DOHH2 (cell line): ENCODE measurements at regions not wholly inside any gene's neighbourhood (a gene's known extent, or its start where the extent isn't known, plus 50 kb on each side); places are given as distances from the start of the nearest gene placed in this dataset.

Experiments
- CTCF ChIP-seq: fragments of 200-600 bp; sonication (generic); IDR thresholded peaks from one replicate; pipeline ENCODE4 v1.5.1; 2014; ENCODE audit warnings: antibody characterized with exemption, mild to moderate bottlenecking, low read depth, low read length; ENCODE audit not compliant: poor library complexity, severe bottlenecking
- EZH2phosphoT487 ChIP-seq: fragments of 200-600 bp; sonication (generic); IDR thresholded peaks from 2 replicates; pipeline ENCODE4 v1.6.1; 2017; ENCODE audit warnings: borderline replicate concordance, mild to moderate bottlenecking, antibody characterized with exemption, low read length, moderate library complexity, mixed read lengths

GRCh38 chr1:221517961-221518360 lies 223.9 kb downstream of the DUSP10 start:
- no peak for TF ChIP-seq CTCF
- no peak for TF ChIP-seq EZH2phosphoT487
